Activated T-helper 17 cell treated with anti-CD3 and anti-CD28 coated beads, Interleukin-2, amount 50 U/mL, for 72 hours (primary cell): ENCODE measurements at regions not wholly inside any gene's neighbourhood (a gene's known extent, or its start where the extent isn't known, plus 50 kb on each side); places are given as distances from the start of the nearest gene placed in this dataset.
"Not testable (repeated sequence)": the region's sequence is repeated elsewhere in the genome, so short reads cannot be mapped to it uniquely, and the experiment has no call there.

Experiments used
- ATAC-seq: fragments of 150-1000 bp; cut with Tn5 transposase; replicated peaks from 2 replicates; pipeline ENCODE4 v1.10.0; 2021; ENCODE audit warnings: mild to moderate bottlenecking, moderate library complexity
- H3K27ac Mint-ChIP-seq: one replicate; pipeline ENCODE4 v1.8.0; 2022; ENCODE audit warnings: mixed read lengths
- H3K27me3 Mint-ChIP-seq: one replicate; pipeline ENCODE4 v1.8.0; 2022; ENCODE audit warnings: mixed read lengths
- H3K36me3 Mint-ChIP-seq: one replicate; pipeline ENCODE4 v1.8.0; 2022; ENCODE audit warnings: low read depth, mild to moderate bottlenecking, mixed read lengths
- H3K4me1 Mint-ChIP-seq: one replicate; pipeline ENCODE4 v1.8.0; 2022; ENCODE audit warnings: mixed read lengths
- H3K4me3 Mint-ChIP-seq: one replicate; pipeline ENCODE4 v1.8.0; 2022; ENCODE audit warnings: mild to moderate bottlenecking, mixed read lengths
- H3K9me3 Mint-ChIP-seq: one replicate; pipeline ENCODE4 v1.8.0; 2022; ENCODE audit warnings: mixed read lengths

DNA sequence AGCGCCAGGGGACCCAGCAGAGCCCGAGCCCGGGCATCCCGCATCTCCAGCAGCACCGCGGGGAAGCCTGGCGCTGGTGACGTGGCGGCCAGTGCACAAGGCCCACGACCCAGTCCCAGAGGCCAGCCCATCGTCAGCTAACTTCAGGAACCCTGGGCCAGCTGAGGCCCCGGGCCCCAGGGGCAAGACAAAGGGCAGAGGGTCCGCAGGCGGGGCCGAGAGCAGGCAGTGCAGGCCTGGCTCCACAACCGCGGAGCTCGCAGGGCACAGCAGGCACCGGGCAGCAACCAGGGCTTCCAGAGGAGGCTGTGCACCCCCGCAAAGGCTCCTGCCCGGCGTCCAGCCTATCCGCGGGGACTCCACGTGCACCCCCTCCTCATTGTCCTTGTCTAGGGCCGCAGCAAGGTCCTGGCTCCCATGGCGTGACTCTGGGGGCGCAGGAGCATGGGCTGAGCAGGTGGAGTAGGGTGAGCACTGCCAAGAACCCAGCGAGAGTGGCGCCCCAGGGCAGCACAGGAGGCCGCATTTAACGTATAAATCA is 352.5 kb downstream of the KCNJ18 start:
- H3K36me3 Mint-ChIP-seq = not testable (repeated sequence)

DNA sequence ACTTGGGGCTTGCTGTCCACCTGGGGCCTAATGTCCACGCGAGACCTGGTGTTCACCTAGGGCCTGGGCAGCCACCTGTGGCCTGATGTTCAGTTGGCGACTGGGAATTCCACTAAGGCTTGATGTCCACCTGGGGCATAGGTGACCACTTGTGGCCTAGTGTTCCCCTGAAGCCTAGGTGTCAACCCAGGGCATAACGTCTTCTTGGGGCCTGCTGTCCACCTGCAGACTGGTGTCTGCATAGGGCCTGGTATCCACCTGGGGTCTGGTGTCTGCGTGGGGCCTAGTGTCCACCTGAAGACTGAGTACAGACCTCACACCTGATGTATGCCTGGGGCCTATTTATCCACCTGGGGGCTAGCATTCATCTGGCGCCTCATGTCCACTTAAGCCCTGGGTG is 355.2 kb downstream of the KCNJ18 start:
- not testable (repeated sequence) for ATAC-seq, H3K36me3 Mint-ChIP-seq, H3K27ac Mint-ChIP-seq, H3K27me3 Mint-ChIP-seq, H3K9me3 Mint-ChIP-seq, H3K4me3 Mint-ChIP-seq, H3K4me1 Mint-ChIP-seq

More for the DNA sequence above, 352.5 kb downstream of the KCNJ18 start:
- not testable (repeated sequence) for H3K9me3 Mint-ChIP-seq, H3K27ac Mint-ChIP-seq, H3K27me3 Mint-ChIP-seq, H3K4me3 Mint-ChIP-seq, H3K4me1 Mint-ChIP-seq, ATAC-seq

DNA sequence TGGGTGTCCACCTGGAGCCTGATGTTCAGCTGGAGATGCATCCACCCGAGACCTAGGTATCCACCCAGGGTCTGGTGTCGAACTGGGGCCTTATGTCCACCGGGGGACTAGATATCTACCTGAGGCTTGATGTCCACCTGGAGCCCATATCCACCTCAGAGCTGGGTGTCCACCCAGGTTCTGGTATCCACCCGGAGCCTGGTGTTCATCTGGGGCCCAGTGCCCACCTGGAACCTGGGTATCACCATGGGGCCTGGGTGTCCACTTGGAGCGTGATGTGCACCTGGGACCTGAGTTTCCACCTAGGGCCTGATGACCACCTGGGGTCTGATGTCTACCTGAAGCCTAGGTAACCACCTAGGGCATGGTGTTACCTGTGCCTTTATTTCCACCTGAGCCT is 355.9 kb downstream of the KCNJ18 start:
- not testable (repeated sequence) for H3K27me3 Mint-ChIP-seq, H3K4me1 Mint-ChIP-seq, ATAC-seq, H3K27ac Mint-ChIP-seq, H3K4me3 Mint-ChIP-seq, H3K36me3 Mint-ChIP-seq, H3K9me3 Mint-ChIP-seq

DNA sequence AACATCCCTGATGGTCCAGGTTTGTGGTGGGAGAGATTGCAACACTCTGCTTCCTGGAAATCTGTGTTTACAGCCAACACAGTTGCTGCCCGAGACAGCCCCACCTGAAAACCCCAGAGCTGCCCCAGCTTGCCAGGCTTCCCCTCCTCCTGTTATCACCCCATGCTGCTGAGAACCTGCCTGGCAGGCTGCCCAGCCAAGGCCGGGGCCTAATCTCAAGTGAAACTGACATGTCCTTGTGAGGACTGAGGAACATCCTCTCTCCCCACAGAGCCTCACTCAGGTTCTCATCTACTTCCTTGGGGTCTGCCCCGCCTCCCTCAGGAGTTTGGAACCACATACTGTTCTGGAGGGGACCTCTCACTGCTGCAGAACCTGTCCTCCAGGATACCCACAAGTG is 358.4 kb downstream of the KCNJ18 start:
- H3K27ac Mint-ChIP-seq, H3K9me3 Mint-ChIP-seq, H3K36me3 Mint-ChIP-seq, H3K27me3 Mint-ChIP-seq, H3K4me1 Mint-ChIP-seq, ATAC-seq, H3K4me3 Mint-ChIP-seq: not testable (repeated sequence)

DNA sequence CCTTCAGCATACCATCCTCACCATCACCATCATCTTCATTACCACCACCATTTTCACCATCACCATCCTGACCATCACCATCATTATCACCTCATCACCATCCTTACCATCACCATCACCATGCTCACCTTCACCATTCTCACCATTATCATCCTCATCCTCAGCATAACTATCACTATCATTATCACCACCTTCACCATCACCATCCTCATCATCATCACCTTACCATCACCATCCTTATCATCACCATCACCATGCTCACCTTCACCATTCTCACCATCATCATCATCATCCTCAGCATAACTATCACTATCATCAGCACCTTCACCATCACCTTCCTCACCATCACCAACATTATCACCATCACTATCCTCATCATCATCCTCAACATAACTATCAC is 360.4 kb downstream of the KCNJ18 start:
- ATAC-seq, H3K4me1 Mint-ChIP-seq, H3K27ac Mint-ChIP-seq, H3K9me3 Mint-ChIP-seq, H3K27me3 Mint-ChIP-seq, H3K36me3 Mint-ChIP-seq, H3K4me3 Mint-ChIP-seq: not testable (repeated sequence)

DNA sequence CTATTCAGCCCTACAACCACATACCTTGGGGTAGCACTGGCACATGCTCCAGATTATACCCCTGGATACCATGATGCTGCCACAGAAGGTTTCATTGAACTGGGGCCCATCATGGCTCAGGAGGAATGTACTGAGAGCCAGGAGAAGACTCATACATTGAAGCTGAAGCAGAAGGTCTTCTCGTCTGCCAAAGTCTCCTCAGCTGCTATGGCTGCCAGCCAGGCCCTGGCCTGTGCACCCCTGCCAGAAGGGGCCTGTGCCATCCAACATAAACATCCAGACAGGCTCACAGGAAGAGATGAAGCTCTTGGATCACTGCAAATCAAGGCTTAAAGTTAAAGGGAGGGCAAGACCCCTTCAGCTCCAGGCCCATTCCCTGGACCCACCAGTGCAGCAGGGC is 364.2 kb downstream of the KCNJ18 start:
- H3K4me3 Mint-ChIP-seq, H3K36me3 Mint-ChIP-seq, H3K9me3 Mint-ChIP-seq, H3K27ac Mint-ChIP-seq, ATAC-seq, H3K4me1 Mint-ChIP-seq, H3K27me3 Mint-ChIP-seq: not testable (repeated sequence)

DNA sequence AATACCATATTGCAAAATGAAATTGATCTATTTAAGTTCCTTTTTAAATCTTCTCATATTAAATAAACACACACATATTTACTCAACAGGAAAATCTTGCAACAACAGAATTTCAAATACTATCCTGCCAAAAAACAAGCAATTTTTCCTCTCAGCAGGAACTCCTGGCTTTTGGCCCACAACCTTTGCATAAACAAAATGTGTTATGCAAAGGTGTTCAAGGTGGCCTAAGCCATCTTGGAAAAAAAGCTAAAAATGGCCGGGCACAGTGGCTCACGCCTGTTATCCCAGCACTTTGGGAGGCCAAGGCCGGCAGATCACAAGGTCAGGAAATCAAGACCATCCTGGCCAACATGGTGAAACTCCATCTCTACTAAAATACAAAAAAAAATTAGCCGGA is 383.6 kb downstream of the KCNJ18 start:
- H3K27ac Mint-ChIP-seq, H3K9me3 Mint-ChIP-seq, H3K36me3 Mint-ChIP-seq, ATAC-seq, H3K27me3 Mint-ChIP-seq, H3K4me3 Mint-ChIP-seq, H3K4me1 Mint-ChIP-seq: not testable (repeated sequence)

DNA sequence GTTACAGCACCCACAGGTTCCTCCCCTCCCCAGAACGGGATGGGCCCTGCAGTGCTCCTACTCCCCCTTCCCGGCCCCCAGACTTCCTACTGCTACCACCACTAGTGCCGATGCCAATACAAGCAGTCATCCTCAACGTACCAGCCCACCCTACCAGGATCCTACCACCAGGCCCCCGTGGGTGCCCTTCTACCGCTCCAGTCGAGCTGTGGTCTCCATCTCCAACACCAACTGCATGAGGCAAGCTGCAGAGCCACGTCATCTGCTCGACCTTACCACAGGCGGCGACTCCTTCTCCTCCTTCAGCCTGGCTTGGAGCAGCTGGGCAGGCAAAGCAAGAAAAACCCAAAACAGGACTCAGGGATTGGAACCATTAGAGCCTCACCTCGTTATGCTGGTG is 396.3 kb downstream of the KCNJ18 start:
- H3K27ac Mint-ChIP-seq, ATAC-seq, H3K27me3 Mint-ChIP-seq, H3K9me3 Mint-ChIP-seq, H3K4me3 Mint-ChIP-seq, H3K36me3 Mint-ChIP-seq, H3K4me1 Mint-ChIP-seq: not testable (repeated sequence)

DNA sequence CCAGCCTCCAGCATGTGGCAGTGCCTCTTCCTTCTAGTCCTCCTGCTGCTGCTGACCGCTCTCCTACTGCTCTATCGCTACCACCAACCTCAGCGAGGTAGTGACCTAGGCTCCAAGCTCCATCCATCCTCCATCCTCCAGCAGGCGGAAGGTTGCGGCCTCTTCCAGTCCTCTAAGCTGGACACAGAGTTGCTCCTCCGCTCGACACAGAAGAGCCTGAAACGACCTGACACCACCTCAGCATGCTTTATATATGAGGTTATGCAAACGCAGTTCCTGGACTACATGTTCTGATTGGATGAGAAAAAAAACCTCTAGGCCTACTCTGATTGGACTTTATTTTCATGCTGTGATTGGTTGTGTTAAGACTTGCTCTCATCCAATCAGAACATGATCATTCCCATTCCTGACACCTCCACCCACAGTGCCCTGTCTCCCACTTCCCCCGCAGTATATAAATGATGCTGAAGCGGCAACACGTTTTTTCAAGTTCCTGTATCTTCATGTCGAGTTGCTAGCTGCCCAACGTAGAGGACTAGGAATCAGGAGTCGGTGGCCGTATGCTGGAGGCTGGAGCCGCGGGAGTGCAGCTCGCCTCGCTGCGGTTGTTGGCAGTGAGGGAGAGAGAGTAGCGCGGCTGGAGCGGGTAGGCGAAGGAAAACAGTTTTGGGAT is 398.1 kb downstream of the KCNJ18 start:
- ATAC-seq = no peak
- no peaks in the 10 kb centered on the region for H3K4me1 Mint-ChIP-seq
- no peak overlapping the region for H3K27ac Mint-ChIP-seq
- no peaks in the 10 kb centered on the region for H3K27me3 Mint-ChIP-seq
- peaks cover 10% of the 10 kb centered on the region for H3K9me3 Mint-ChIP-seq
- H3K36me3 Mint-ChIP-seq = no peaks in the 10 kb centered on the region
- no peak overlapping the region for H3K4me3 Mint-ChIP-seq

DNA sequence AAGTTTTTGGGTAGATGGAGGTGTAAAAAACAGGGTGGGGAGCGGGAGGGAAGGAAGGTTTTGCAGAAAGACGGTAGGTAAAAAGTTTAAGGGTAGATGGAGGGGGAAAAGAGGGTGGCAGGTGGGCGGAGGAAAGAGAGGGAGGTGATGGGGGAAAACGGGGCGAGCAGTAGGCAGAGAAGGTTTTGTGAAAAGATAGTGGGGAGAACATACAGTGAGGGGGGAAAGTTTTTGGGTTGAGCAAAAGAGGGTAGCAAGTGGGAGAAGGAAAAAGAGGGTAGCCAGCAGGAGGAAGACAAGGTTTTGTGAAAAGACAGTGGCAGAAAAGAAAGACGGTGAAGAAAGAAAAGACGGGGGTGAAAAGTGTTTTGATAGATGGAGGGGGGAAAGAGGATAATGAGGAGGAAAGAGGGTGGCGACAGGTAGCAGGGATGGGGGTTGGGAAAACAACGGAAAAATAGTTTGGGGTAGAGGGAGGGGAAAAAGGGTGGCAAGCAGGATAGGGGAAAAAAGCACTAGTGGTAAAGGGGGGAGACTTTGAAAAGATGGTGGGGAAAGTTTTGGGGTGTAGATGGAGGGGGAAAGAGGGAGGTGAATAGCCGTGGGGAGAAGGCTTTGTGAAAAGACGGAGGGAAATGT is 398.8 kb downstream of the KCNJ18 start:
- not testable (repeated sequence) for H3K27me3 Mint-ChIP-seq, H3K27ac Mint-ChIP-seq, H3K4me1 Mint-ChIP-seq, ATAC-seq, H3K36me3 Mint-ChIP-seq, H3K4me3 Mint-ChIP-seq
- H3K9me3 Mint-ChIP-seq = peaks cover 10% of the 10 kb centered on the region

DNA sequence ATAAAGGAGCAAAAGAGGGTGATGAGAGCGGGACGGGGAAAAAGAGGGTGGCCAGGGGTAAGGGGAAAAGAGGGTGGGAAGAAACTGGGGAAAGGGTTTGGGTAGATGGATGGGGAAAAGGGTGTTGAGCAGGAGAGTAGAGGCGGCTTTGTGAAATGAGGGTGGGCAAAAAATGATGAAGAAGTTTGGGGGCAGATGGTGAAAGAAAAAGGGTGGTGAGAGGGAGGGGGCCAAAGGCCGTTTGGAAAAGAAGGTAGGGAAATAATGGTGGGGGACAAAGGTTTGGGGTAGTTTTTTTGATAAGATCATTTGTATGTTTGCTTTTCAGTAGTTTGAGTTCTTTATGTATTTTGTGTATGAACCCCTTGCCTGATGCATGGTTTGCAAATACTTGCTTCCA is 399.5 kb downstream of the KCNJ18 start:
- H3K9me3 Mint-ChIP-seq = peaks cover 10% of the 10 kb centered on the region
- H3K4me1 Mint-ChIP-seq, ATAC-seq, H3K27me3 Mint-ChIP-seq, H3K36me3 Mint-ChIP-seq, H3K4me3 Mint-ChIP-seq, H3K27ac Mint-ChIP-seq: not testable (repeated sequence)

DNA sequence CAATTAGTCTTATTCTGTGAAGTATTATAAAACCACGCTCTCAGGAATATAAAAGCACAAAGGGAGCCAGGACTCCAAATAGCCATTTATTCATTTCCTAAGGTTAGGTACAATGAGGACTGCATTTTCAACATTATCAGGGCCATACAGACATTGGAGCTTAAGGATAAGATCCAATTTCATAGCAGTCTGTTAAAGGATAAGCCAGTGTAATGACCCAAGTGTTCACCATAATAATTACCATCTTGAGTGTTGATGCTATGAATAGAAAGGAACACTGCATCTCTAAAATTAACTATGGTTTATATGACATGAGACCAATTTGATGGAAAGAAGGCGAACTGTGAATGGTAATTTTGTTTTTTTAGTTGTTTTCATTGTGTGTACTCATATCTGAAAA is 403.1 kb downstream of the KCNJ18 start:
- not testable (repeated sequence) for H3K36me3 Mint-ChIP-seq, H3K9me3 Mint-ChIP-seq, H3K27me3 Mint-ChIP-seq, H3K4me3 Mint-ChIP-seq, H3K27ac Mint-ChIP-seq, ATAC-seq, H3K4me1 Mint-ChIP-seq

DNA sequence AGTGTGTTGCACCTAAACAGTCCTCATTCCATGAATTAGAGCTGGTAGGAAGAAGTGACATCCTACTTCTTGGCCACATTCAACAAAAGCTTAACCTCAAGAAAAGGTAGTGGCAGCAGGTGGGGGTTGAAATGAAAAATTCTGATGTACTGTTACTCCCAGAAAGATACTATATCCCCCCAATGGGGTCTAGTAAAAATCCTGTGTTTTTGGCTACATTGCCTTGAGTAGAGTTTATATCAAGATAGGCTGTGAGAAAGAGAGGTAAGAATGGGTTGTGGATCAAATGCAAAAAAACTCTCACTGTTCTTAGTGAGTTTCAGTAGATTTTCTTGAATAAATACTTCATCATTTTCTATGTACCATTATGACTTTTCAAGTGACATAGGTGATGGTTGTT is 407.3 kb downstream of the KCNJ18 start:
- ATAC-seq, H3K9me3 Mint-ChIP-seq, H3K4me1 Mint-ChIP-seq, H3K27ac Mint-ChIP-seq, H3K27me3 Mint-ChIP-seq, H3K36me3 Mint-ChIP-seq, H3K4me3 Mint-ChIP-seq: not testable (repeated sequence)

DNA sequence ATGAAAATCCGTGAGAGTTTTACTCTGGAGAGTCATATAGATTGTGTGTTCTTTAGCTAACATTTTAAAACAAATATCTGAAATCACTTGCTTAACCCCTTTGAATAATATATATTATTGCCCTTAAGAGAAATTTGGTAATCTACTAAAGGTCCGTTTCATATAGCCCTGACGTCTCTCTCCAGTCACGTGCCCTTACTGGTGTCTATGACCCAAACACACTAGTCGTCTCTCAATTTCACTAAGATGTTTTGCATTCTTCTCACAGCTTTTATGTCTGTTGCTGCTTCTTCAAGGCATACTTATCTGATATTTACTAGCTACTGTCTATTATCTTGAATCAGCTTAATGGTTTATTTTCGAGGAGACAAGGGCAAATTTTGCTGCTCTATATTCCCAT is 409.9 kb downstream of the KCNJ18 start:
- ATAC-seq = no peak
- H3K9me3 Mint-ChIP-seq = peaks cover 6% of the 10 kb centered on the region
- no peaks in the 10 kb centered on the region for H3K4me1 Mint-ChIP-seq
- H3K36me3 Mint-ChIP-seq = no peaks in the 10 kb centered on the region
- H3K4me3 Mint-ChIP-seq = no peak overlapping the region
- H3K27me3 Mint-ChIP-seq = no peaks in the 10 kb centered on the region
- no peak overlapping the region for H3K27ac Mint-ChIP-seq

DNA sequence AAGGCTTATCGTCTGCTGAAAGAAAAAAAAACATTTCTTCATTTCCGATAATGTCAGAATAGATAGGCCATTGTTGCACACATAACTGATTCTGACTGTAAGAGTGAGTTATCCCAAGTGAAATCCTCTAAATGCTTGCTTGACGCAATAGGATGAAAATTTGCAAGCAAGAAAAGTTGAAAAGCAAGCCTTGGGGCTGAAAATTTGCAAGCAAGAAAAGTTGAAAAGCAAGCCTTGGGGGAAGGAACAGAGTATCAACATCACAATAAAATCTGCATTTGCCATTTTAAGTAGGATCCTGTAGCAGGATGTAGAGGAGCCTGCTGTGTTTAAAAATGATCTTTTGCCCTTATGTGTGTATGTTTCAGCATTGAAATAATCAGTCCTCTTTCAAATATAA is 424.4 kb downstream of the KCNJ18 start:
- not testable (repeated sequence) for H3K27ac Mint-ChIP-seq, H3K27me3 Mint-ChIP-seq, H3K36me3 Mint-ChIP-seq, H3K9me3 Mint-ChIP-seq, H3K4me1 Mint-ChIP-seq, H3K4me3 Mint-ChIP-seq, ATAC-seq

DNA sequence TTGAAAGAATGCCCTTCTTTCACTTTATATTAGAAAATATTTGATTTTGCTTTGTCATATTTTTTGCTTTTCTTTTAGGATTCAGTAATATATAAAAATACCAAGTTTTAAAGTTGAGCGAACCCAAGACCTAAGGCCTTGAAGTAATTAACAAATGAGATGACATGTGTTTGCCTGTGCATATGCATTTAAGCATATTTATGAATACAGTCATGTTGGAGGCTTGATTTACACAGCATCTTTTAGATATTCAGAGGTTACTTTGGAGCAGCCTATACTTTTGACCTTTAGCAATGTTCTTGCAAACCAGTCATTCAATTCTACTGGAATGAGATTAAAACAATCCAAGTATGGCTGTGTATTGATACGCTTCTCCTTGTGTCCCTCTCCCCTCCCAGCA is 425.1 kb downstream of the KCNJ18 start:
- H3K27me3 Mint-ChIP-seq, H3K9me3 Mint-ChIP-seq, H3K4me1 Mint-ChIP-seq, H3K36me3 Mint-ChIP-seq, ATAC-seq, H3K27ac Mint-ChIP-seq, H3K4me3 Mint-ChIP-seq: not testable (repeated sequence)
